ENCODE measurements at regions not wholly inside any gene's neighbourhood (a gene's known extent, or its start where the extent isn't known, plus 50 kb on each side); places are given as distances from the start of the nearest gene placed in this dataset.

GRCh38 chr4:121226362-121226761 is 62.2 kb upstream of the TNIP3 start:
- DNase-seq, result no peak

GRCh38 chr4:121221608-121222007 is 57.5 kb upstream of the TNIP3 start:
- DNase-seq, result no peak

DNA sequence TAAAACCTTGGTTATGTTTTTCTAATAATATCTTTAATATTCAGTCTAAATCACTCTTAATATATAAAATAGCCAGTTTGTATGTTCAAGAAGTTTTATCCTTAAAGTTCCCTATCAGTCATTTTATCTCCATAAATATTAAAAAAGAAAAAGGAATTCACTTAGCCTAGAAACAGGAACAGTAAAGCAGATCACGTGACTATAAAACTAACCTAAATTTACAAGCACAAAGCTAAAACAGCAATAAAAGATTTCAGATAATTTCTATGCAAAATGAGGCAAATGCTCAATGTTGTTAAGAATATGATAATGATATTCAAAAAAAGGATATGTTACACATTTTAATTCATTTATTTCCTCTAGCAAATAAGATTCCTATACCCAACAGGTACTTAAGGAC is 57.1 kb upstream of the TNIP3 start:
- no peak for DNase-seq

GRCh38 chr4:121220698-121221097 is 56.6 kb upstream of the TNIP3 start:
- no peak for DNase-seq

DNA sequence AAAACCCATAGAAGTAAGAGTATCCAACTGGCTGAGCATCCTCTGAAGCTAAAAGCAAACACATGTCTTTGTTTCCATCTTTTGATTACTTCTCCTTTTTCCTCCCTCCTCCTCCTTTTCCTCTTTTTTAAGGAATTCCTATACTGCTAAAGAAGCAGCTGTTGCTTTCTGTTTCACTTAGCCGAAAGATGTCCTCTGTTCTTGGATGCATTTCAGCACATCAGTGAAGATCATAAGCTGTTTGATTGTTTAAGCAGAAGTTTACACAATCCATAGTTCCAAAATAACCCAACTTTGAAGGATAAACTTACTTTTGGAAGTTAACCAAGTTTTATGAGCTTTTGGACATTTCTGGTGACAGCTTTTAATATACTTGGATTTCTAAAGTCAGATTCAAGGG is 55.1 kb upstream of the TNIP3 start:
- DNase-seq, result no peak

- no peak for DNase-seq
Observed at GRCh38 chr4:121217351-121217750, 53.2 kb upstream of the TNIP3 start.

- no peak for DNase-seq
Observed at GRCh38 chr4:121216461-121216860, 52.3 kb upstream of the TNIP3 start.

DNA sequence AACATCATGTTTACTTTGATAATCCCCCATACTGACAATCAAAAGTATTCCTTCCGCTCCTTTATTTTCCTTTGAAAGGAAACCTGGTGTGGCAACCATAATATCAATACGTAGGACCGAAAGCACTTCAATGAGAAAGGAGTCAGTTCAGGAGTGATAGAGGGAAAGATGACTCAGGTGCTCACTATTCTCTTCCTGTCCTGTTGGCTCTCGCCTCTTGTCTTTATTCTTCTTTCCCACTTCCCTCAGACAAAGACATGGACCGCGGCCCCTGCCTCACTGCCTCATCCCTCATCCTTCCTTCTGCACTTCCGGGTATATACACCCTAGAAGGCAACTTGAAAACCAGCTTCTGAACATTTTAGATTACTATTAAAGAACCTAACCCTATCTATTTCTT is 49.8 kb upstream of the TNIP3 start:
- no peak for DNase-seq

Data from right kidney (tissue), 1 donor.